ENCODE measurements at regions not wholly inside any gene's neighbourhood (a gene's known extent, or its start where the extent isn't known, plus 50 kb on each side); places are given as distances from the start of the nearest gene placed in this dataset.

DNA sequence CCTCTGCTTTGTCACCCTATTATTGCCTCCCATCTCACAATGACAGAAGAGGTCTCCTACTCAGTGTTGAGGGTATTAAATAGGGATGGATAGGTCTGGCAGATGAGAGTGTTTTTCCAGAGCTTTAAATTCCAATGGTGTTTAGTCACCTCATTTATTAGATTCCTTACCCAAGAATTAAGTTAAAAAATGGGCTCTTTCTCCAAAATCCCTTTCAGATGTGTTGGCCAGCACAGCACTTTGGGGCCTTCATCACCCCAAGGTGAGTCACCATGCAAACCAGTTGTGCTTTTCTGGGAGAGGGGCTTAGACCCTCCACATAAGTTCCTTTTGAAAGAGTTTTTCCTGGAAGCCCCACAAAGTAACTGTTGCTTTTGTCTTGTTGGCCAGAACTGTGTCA lies 78.4 kb downstream of the CYP26A1 start:
- no peaks in the 10 kb centered on the region for H3K4me1 ChIP-seq (ENCODE audit: control insufficient read depth in 2 of 3, insufficient read depth in 2 of 3, low read depth in 1 of 3, low read length in 3 of 3)
- no peak for FAIRE-seq

DNA sequence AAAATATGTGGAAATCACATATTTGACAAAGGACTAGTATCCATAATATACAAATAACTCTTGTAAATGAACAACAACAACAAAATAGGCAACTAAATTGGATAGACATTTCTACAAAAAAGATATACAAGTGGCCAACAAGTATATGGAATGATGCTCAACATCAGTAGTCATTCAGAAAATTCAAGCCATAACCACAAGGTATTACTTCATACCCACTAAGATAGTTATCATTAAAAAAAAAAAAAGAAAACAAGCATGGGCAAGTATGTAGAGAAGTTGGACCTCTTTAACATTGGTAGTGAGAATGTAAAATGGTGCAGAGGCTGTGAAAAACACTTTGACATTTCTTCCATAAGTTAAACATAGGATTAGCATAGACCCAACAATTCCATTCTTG lies 80.8 kb downstream of the CYP26A1 start:
- H3K4me1 ChIP-seq (ENCODE audit: control insufficient read depth in 2 of 3, insufficient read depth in 2 of 3, low read depth in 1 of 3, low read length in 3 of 3): no peaks in the 10 kb centered on the region
- no peak overlapping the region for H3K4me3 ChIP-seq (ENCODE audit: low read length in 3 of 3)
- H3K36me3 ChIP-seq (ENCODE audit: control insufficient read depth in 2 of 3, insufficient read depth in 3 of 3, low read length in 3 of 3): no peaks in the 10 kb centered on the region
- TF ChIP-seq, protein P1, sequence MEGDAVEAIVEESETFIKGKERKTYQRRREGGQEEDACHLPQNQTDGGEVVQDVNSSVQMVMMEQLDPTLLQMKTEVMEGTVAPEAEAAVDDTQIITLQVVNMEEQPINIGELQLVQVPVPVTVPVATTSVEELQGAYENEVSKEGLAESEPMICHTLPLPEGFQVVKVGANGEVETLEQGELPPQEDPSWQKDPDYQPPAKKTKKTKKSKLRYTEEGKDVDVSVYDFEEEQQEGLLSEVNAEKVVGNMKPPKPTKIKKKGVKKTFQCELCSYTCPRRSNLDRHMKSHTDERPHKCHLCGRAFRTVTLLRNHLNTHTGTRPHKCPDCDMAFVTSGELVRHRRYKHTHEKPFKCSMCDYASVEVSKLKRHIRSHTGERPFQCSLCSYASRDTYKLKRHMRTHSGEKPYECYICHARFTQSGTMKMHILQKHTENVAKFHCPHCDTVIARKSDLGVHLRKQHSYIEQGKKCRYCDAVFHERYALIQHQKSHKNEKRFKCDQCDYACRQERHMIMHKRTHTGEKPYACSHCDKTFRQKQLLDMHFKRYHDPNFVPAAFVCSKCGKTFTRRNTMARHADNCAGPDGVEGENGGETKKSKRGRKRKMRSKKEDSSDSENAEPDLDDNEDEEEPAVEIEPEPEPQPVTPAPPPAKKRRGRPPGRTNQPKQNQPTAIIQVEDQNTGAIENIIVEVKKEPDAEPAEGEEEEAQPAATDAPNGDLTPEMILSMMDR (IDR thresholded peaks at IDR 0.05; ENCODE audit: borderline replicate concordance, extremely low read depth, insufficient read depth): no peak
- no peaks in the 10 kb centered on the region for H3K27me3 ChIP-seq (ENCODE audit: control insufficient read depth, insufficient read depth, low read length)
- H3K9ac ChIP-seq (ENCODE audit: low read length in 3 of 3): no peak overlapping the region
- no peak overlapping the region for H3K27ac ChIP-seq (ENCODE audit: low read depth in 2 of 2, low read length in 2 of 2)
- FAIRE-seq: no peak
- H3K9me3 ChIP-seq (ENCODE audit: control insufficient read depth in 2 of 3, insufficient read depth in 1 of 3, low read length in 3 of 3): peaks cover 0 to 5% (median 2%) of the 10 kb centered on the region in 3 donors
- intact Hi-C loops (cut with DNase I): no loop called here
- DNase-seq: no peak

More for the DNA sequence above, 78.4 kb downstream of the CYP26A1 start:
- Histone ChIP-seq H3K9me3 (ENCODE audit: control insufficient read depth in 2 of 3, insufficient read depth in 1 of 3, low read length in 3 of 3) (peaks cover 0 to 7% (median 2%) of the 10 kb centered on the region in 3 donors), H3K9ac (ENCODE audit: low read length in 3 of 3) (no peak overlapping the region), H3K36me3 (ENCODE audit: control insufficient read depth in 2 of 3, insufficient read depth in 3 of 3, low read length in 3 of 3) (no peaks in the 10 kb centered on the region), H3K4me3 (ENCODE audit: low read length in 3 of 3) (no peak overlapping the region), H3K27me3 (ENCODE audit: control insufficient read depth, insufficient read depth, low read length) (no peaks in the 10 kb centered on the region), H3K27ac (ENCODE audit: low read depth in 2 of 2, low read length in 2 of 2) (no peak overlapping the region)
- TF ChIP-seq, protein P1 (IDR thresholded peaks at IDR 0.05; ENCODE audit: borderline replicate concordance, extremely low read depth, insufficient read depth): no peak
- intact Hi-C loops (cut with DNase I): no loop called here
- no peak for DNase-seq

DNA sequence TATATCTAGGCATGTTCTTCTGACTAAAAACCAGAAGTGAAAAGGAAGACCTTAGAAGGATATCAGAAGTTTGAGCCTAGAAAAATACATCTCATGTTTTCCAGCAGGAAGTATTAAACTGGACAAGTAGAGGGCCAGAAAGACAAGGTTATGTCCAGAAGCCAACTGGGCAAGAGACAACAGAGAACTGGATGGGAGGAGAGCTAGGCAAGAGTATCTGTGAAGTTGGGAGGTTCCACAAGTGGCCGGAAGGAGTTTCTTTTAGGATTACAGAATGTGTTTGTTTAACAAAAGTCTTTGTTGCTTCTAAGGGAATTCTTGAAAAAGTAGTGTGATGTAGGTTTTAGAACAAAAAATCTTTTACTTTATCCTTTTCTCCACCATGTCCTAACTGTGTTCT lies 86.4 kb downstream of the CYP26A1 start:
- FAIRE-seq: no peak
- Histone ChIP-seq H3K9me3 (ENCODE audit: control insufficient read depth in 2 of 3, insufficient read depth in 1 of 3, low read length in 3 of 3) (peaks cover 0 to 2% (median 0%) of the 10 kb centered on the region in 3 donors), H3K27ac (ENCODE audit: low read depth in 2 of 2, low read length in 2 of 2) (no peak overlapping the region), H3K36me3 (ENCODE audit: control insufficient read depth in 2 of 3, insufficient read depth in 3 of 3, low read length in 3 of 3) (no peaks in the 10 kb centered on the region), H3K4me3 (ENCODE audit: low read length in 3 of 3) (no peak overlapping the region), H3K4me1 (ENCODE audit: control insufficient read depth in 2 of 3, insufficient read depth in 2 of 3, low read depth in 1 of 3, low read length in 3 of 3) (no peaks in the 10 kb centered on the region), H3K9ac (ENCODE audit: low read length in 3 of 3) (no peak overlapping the region), H3K27me3 (ENCODE audit: control insufficient read depth, insufficient read depth, low read length) (no peaks in the 10 kb centered on the region)
- intact Hi-C loops (cut with DNase I): no loop called here
- TF ChIP-seq, protein P1 (IDR thresholded peaks at IDR 0.05; ENCODE audit: borderline replicate concordance, extremely low read depth, insufficient read depth): no peak
- DNase-seq: no peak

DNA sequence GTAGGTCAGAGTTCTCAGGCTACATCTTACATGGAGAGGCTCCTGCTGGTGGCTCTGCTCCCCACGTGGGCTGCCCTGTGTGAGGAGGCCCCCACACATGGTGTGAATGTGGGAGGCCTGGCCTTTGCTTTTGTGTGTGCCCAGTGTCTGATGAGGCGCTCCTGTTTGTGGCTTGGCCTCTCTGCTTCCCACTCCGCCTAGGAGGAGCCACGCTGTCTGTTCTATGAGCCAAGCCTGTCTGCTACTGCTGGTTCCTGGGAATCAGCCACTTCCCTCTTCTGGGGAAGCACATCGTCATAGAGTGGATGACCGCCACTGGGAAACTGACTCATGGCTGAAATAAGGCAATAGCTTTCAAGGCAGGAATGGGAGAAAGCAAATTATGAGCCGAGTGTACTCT lies 87.1 kb downstream of the CYP26A1 start:
- Histone ChIP-seq H3K36me3 (ENCODE audit: control insufficient read depth in 2 of 3, insufficient read depth in 3 of 3, low read length in 3 of 3) (no peaks in the 10 kb centered on the region), H3K9ac (ENCODE audit: low read length in 3 of 3) (no peak overlapping the region), H3K27ac (ENCODE audit: low read depth in 2 of 2, low read length in 2 of 2) (no peak overlapping the region), H3K4me1 (ENCODE audit: control insufficient read depth in 2 of 3, insufficient read depth in 2 of 3, low read depth in 1 of 3, low read length in 3 of 3) (no peaks in the 10 kb centered on the region), H3K4me3 (ENCODE audit: low read length in 3 of 3) (no peak overlapping the region), H3K9me3 (ENCODE audit: control insufficient read depth in 2 of 3, insufficient read depth in 1 of 3, low read length in 3 of 3) (no peaks in the 10 kb centered on the region), H3K27me3 (ENCODE audit: control insufficient read depth, insufficient read depth, low read length) (no peaks in the 10 kb centered on the region)
- intact Hi-C loops (cut with DNase I): no loop called here
- TF ChIP-seq, protein P1 (IDR thresholded peaks at IDR 0.05; ENCODE audit: borderline replicate concordance, extremely low read depth, insufficient read depth): no peak
- DNase-seq: no peak
- no peak for FAIRE-seq

Measured in kidney (tissue), 13 donors.